ENCODE measurements at regions not wholly inside any gene's neighbourhood (a gene's known extent, or its start where the extent isn't known, plus 50 kb on each side); places are given as distances from the start of the nearest gene placed in this dataset.

DNA sequence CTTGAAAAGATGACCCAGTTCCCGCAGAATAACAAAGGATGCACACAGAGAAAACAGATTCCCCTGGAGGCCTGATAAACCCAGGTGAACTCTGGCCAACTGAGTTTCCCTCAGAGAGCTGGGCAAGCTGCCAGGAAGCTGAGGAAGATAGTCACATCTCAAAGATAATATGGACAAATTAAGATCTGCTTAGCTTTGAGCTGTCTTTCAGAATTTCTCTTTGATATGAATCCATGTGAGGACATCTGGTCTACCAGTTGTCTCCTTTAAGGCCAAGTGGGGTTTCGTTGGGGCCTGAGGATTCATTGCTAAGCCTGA is 59.5 kb downstream of the ID4 start:
- TF ChIP-seq, protein P1, sequence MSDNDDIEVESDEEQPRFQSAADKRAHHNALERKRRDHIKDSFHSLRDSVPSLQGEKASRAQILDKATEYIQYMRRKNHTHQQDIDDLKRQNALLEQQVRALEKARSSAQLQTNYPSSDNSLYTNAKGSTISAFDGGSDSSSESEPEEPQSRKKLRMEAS (IDR thresholded peaks at IDR 0.05; ENCODE audit: insufficient read depth, insufficient read length): no peak
- TF ChIP-seq, protein P2, sequence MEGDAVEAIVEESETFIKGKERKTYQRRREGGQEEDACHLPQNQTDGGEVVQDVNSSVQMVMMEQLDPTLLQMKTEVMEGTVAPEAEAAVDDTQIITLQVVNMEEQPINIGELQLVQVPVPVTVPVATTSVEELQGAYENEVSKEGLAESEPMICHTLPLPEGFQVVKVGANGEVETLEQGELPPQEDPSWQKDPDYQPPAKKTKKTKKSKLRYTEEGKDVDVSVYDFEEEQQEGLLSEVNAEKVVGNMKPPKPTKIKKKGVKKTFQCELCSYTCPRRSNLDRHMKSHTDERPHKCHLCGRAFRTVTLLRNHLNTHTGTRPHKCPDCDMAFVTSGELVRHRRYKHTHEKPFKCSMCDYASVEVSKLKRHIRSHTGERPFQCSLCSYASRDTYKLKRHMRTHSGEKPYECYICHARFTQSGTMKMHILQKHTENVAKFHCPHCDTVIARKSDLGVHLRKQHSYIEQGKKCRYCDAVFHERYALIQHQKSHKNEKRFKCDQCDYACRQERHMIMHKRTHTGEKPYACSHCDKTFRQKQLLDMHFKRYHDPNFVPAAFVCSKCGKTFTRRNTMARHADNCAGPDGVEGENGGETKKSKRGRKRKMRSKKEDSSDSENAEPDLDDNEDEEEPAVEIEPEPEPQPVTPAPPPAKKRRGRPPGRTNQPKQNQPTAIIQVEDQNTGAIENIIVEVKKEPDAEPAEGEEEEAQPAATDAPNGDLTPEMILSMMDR (IDR thresholded peaks at IDR 0.05; ENCODE audit: extremely low read depth in 1 of 2, insufficient read depth in 1 of 2, low read depth in 1 of 2, low read length in 2 of 2): no peak
- TF ChIP-seq POLR2A (IDR thresholded peaks at IDR 0.05; ENCODE audit: low read depth, low read length) (no peak), POLR2AphosphoS5 (IDR thresholded peaks at IDR 0.05; ENCODE audit: insufficient read depth, low read depth, low read length) (no peak), EZH2 (IDR thresholded peaks at IDR 0.05; ENCODE audit: borderline replicate concordance, low read depth, low read length, severe bottlenecking) (no peak), JUN (IDR thresholded peaks at IDR 0.05; ENCODE audit: borderline replicate concordance, insufficient read depth, insufficient read length, low read depth) (no peak)
